ENCODE measurements at regions not wholly inside any gene's neighbourhood (a gene's known extent, or its start where the extent isn't known, plus 50 kb on each side); places are given as distances from the start of the nearest gene placed in this dataset.

GRCh38 chr2:7919510-7919909 is 762.3 kb upstream of the ID2 start:
- H3K27me3 ChIP-seq: no peaks in the 10 kb centered on the region
- H4K20me1 ChIP-seq (ENCODE audit: low read depth): no peaks in the 10 kb centered on the region
- Mint-ChIP-seq H3K27me3 (ENCODE audit: insufficient read depth, low read depth) (peaks cover 8% of the 10 kb centered on the region), H3K27ac (peak overlapping the region; percentile 1), H3K4me1 (peaks cover 4% of the 10 kb centered on the region), H3K4me3 (no peak overlapping the region), H3K36me3 (no peaks in the 10 kb centered on the region), H3K9me3 (peaks cover 13% of the 10 kb centered on the region)
- DNase-seq (ENCODE audit: low spot score): no peak
- H3K79me2 ChIP-seq (ENCODE audit: low read depth): no peaks in the 10 kb centered on the region
- no peak overlapping the region for H3K4me3 ChIP-seq
- H3F3A ChIP-seq (ENCODE audit: low read depth): no peaks in the 10 kb centered on the region
- no peak overlapping the region for H3K4me2 ChIP-seq
- H3K9ac ChIP-seq: no peak overlapping the region
- no peaks in the 10 kb centered on the region for H3K36me3 ChIP-seq
- H3K27ac ChIP-seq: no peak overlapping the region
- TF ChIP-seq, protein P1, sequence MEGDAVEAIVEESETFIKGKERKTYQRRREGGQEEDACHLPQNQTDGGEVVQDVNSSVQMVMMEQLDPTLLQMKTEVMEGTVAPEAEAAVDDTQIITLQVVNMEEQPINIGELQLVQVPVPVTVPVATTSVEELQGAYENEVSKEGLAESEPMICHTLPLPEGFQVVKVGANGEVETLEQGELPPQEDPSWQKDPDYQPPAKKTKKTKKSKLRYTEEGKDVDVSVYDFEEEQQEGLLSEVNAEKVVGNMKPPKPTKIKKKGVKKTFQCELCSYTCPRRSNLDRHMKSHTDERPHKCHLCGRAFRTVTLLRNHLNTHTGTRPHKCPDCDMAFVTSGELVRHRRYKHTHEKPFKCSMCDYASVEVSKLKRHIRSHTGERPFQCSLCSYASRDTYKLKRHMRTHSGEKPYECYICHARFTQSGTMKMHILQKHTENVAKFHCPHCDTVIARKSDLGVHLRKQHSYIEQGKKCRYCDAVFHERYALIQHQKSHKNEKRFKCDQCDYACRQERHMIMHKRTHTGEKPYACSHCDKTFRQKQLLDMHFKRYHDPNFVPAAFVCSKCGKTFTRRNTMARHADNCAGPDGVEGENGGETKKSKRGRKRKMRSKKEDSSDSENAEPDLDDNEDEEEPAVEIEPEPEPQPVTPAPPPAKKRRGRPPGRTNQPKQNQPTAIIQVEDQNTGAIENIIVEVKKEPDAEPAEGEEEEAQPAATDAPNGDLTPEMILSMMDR (IDR thresholded peaks at IDR 0.05): no peak
- no peak for TF ChIP-seq EZH2phosphoT487 (IDR thresholded peaks at IDR 0.05)
- no peak for TF ChIP-seq EZH2 (IDR thresholded peaks at IDR 0.05)
- no peak overlapping the region for H2AFZ ChIP-seq (replicated peaks)
- H3K9me3 ChIP-seq (ENCODE audit: low read depth): no peaks in the 10 kb centered on the region
- peaks cover 5% of the 10 kb centered on the region for H3K4me1 ChIP-seq

GRCh38 chr2:7924023-7924762 is 757.7 kb upstream of the ID2 start:
- no peaks in the 10 kb centered on the region for H3K27me3 ChIP-seq
- no peak overlapping the region for H3K4me3 ChIP-seq
- H3K9me3 ChIP-seq (ENCODE audit: low read depth): no peaks in the 10 kb centered on the region
- H3K9ac ChIP-seq: no peak overlapping the region
- Mint-ChIP-seq H3K4me1 (peaks cover 2% of the 10 kb centered on the region), H3K36me3 (no peaks in the 10 kb centered on the region), H3K27me3 (ENCODE audit: insufficient read depth, low read depth) (peaks cover 8% of the 10 kb centered on the region), H3K4me3 (no peak overlapping the region), H3K27ac (no peak overlapping the region), H3K9me3 (peaks cover 11% of the 10 kb centered on the region)
- no peaks in the 10 kb centered on the region for H3F3A ChIP-seq (ENCODE audit: low read depth)
- H2AFZ ChIP-seq (replicated peaks): no peak overlapping the region
- H3K27ac ChIP-seq: no peak overlapping the region
- DNase-seq (ENCODE audit: low spot score): no peak
- no peak overlapping the region for H3K4me2 ChIP-seq
- H3K36me3 ChIP-seq: no peaks in the 10 kb centered on the region
- H3K4me1 ChIP-seq: no peaks in the 10 kb centered on the region
- H4K20me1 ChIP-seq (ENCODE audit: low read depth): no peaks in the 10 kb centered on the region
- TF ChIP-seq EZH2phosphoT487 (IDR thresholded peaks at IDR 0.05) (no peak), EZH2 (IDR thresholded peaks at IDR 0.05) (no peak)
- TF ChIP-seq, protein P1 (IDR thresholded peaks at IDR 0.05): no peak
- no peaks in the 10 kb centered on the region for H3K79me2 ChIP-seq (ENCODE audit: low read depth)

DNA sequence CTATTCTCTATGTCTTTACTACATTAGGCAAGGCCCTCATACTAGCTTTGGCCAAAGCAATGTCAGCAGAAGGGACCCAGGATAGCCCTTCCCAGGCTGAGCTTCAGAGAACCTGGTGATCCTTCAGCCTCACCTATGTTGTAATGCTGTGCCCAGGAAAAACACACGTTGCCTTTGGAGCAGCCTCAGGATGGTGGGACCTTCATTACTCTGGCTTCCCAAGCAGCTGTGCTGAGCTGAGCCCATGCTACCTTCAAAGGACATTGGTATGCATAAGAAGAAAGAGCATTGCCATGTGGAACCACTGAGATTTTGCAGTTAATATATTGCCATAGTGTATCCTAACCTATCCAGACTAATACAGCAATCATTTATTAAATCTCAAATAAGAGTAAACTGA is 756.4 kb upstream of the ID2 start:
- DNase-seq (ENCODE audit: low spot score): no peak
- Mint-ChIP-seq H3K9me3 (peaks cover 7% of the 10 kb centered on the region), H3K27me3 (ENCODE audit: insufficient read depth, low read depth) (peaks cover 5% of the 10 kb centered on the region), H3K4me1 (peaks cover 2% of the 10 kb centered on the region), H3K27ac (no peak overlapping the region), H3K36me3 (no peaks in the 10 kb centered on the region), H3K4me3 (no peak overlapping the region)
- Histone ChIP-seq H3F3A (ENCODE audit: low read depth) (no peaks in the 10 kb centered on the region), H3K4me1 (no peaks in the 10 kb centered on the region), H3K27me3 (no peaks in the 10 kb centered on the region), H3K4me2 (no peak overlapping the region), H4K20me1 (ENCODE audit: low read depth) (no peaks in the 10 kb centered on the region), H3K4me3 (no peak overlapping the region), H3K36me3 (no peaks in the 10 kb centered on the region), H2AFZ (replicated peaks) (peak overlapping the region; percentile 71), H3K9me3 (ENCODE audit: low read depth) (no peaks in the 10 kb centered on the region), H3K9ac (no peak overlapping the region), H3K27ac (no peak overlapping the region), H3K79me2 (ENCODE audit: low read depth) (no peaks in the 10 kb centered on the region)
- TF ChIP-seq EZH2phosphoT487 (IDR thresholded peaks at IDR 0.05): no peak
- TF ChIP-seq, protein P1 (IDR thresholded peaks at IDR 0.05): no peak
- TF ChIP-seq EZH2 (IDR thresholded peaks at IDR 0.05): no peak
